Calu3 (cell line): ENCODE measurements at regions not wholly inside any gene's neighbourhood (a gene's known extent, or its start where the extent isn't known, plus 50 kb on each side); places are given as distances from the start of the nearest gene placed in this dataset.
A peak's percentile ranks its signal among the peaks of the same experiment; 100 is the strongest.

Experiments
- BruUV-seq: library from RNA; stranded (reverse); fragments of 400-500 nt; replicated peaks from 2 replicates; lab custom pipeline; 2021; lab: Mats Ljungman, UMichigan
- CTCF ChIA-PET: fragments of 300-600 bp; sonication (Branson Sonifier 250); formaldehyde crosslinking; loops from one replicate; lab custom pipeline; 2022; ENCODE audit warnings: antibody characterized with exemption; lab: Charles Lee
- DNase-seq: peaks from one replicate; pipeline ENCODE4 v3.0.0; 2022
- H3K27ac Mint-ChIP-seq: one replicate; pipeline ENCODE4 v1.8.0; 2022; ENCODE audit warnings: mixed read lengths; ENCODE audit not compliant: unreplicated experiment
- H3K27me3 Mint-ChIP-seq: one replicate; pipeline ENCODE4 v1.8.0; 2022; ENCODE audit warnings: mixed read lengths; ENCODE audit not compliant: unreplicated experiment
- H3K36me3 Mint-ChIP-seq: one replicate; pipeline ENCODE4 v1.8.0; 2022; ENCODE audit warnings: mild to moderate bottlenecking, moderate library complexity, mixed read lengths; ENCODE audit not compliant: insufficient read depth, unreplicated experiment
- H3K4me1 Mint-ChIP-seq: one replicate; pipeline ENCODE4 v1.8.0; 2022; ENCODE audit warnings: mild to moderate bottlenecking, low read depth, mixed read lengths; ENCODE audit not compliant: unreplicated experiment
- H3K4me3 Mint-ChIP-seq: one replicate; pipeline ENCODE4 v1.8.0; 2022; ENCODE audit warnings: mild to moderate bottlenecking, low read depth, moderate library complexity, mixed read lengths; ENCODE audit not compliant: unreplicated experiment
- H3K9me3 Mint-ChIP-seq: one replicate; pipeline ENCODE4 v1.8.0; 2022; ENCODE audit warnings: low read depth, mixed read lengths; ENCODE audit not compliant: unreplicated experiment
- CTCF ChIP-seq: fragments of 200-600 bp; IDR thresholded peaks from one replicate; pipeline ENCODE4 v1.8.0; 2022; ENCODE audit warnings: antibody characterized with exemption; ENCODE audit not compliant: unreplicated experiment
- intact Hi-C: fragments of 100-400 bp; cut with micrococcal nuclease; formaldehyde crosslinking; loops from one replicate; pipeline ENCODE4 v1.10.0; 2022; ENCODE audit not compliant: unreplicated experiment

GRCh38 chr2:62369541-62370202, 136.3 kb downstream of the TMEM17 start:
- Mint-ChIP-seq H3K9me3 (peaks cover 8% of the 10 kb centered on the region), H3K4me1 (peaks cover 15% of the 10 kb centered on the region), H3K27me3 (no peaks in the 10 kb centered on the region), H3K36me3 (no peaks in the 10 kb centered on the region), H3K4me3 (no peak overlapping the region), H3K27ac (no peak overlapping the region)
- no TSS peak for BruUV-seq
- CTCF ChIA-PET: no interaction called here
- no peak for DNase-seq
- intact Hi-C loops: no loop called here
- TF ChIP-seq CTCF: no peak

- CTCF ChIA-PET: no interaction called here
- Mint-ChIP-seq H3K4me3 (no peak overlapping the region), H3K27ac (no peak overlapping the region), H3K9me3 (peaks cover 2% of the 10 kb centered on the region), H3K36me3 (no peaks in the 10 kb centered on the region), H3K27me3 (no peaks in the 10 kb centered on the region), H3K4me1 (peaks cover 13% of the 10 kb centered on the region)
- TF ChIP-seq CTCF: no peak
- DNase-seq: no peak
- no TSS peak for BruUV-seq
- intact Hi-C loops: no loop called here
Observed at GRCh38 chr2:62364791-62365528, 141.0 kb downstream of the TMEM17 start.

- no TSS peak for BruUV-seq
- no peak overlapping the region for H3K4me3 Mint-ChIP-seq
- CTCF ChIA-PET: no interaction called here
- H3K9me3 Mint-ChIP-seq: no peaks in the 10 kb centered on the region
- H3K36me3 Mint-ChIP-seq: no peaks in the 10 kb centered on the region
- intact Hi-C loops: no loop called here
- no peak for TF ChIP-seq CTCF
- H3K4me1 Mint-ChIP-seq: no peaks in the 10 kb centered on the region
- no peak overlapping the region for H3K27ac Mint-ChIP-seq
- H3K27me3 Mint-ChIP-seq: no peaks in the 10 kb centered on the region
- DNase-seq: no peak
Observed at GRCh38 chr2:62363166-62363565, 142.8 kb downstream of the TMEM17 start.

GRCh38 chr2:62362561-62362960, 143.4 kb downstream of the TMEM17 start:
- intact Hi-C loops: no loop called here
- no peak overlapping the region for H3K27ac Mint-ChIP-seq
- H3K4me3 Mint-ChIP-seq: no peak overlapping the region
- no peak for TF ChIP-seq CTCF
- no peaks in the 10 kb centered on the region for H3K36me3 Mint-ChIP-seq
- no peaks in the 10 kb centered on the region for H3K4me1 Mint-ChIP-seq
- CTCF ChIA-PET: no interaction called here
- H3K9me3 Mint-ChIP-seq: no peaks in the 10 kb centered on the region
- peak; percentile 24 for DNase-seq
- H3K27me3 Mint-ChIP-seq: no peaks in the 10 kb centered on the region
- no TSS peak for BruUV-seq
